LoVo (cell line): ENCODE measurements at regions not wholly inside any gene's neighbourhood (a gene's known extent, or its start where the extent isn't known, plus 50 kb on each side); places are given as distances from the start of the nearest gene placed in this dataset.
"Not testable (repeated sequence)": the region's sequence is repeated elsewhere in the genome, so short reads cannot be mapped to it uniquely, and the experiment has no call there.

Experiments
- DNase-seq: peaks from one replicate; pipeline ENCODE4 v3.0.0-alpha.2; 2016; ENCODE audit warnings: low spot score

DNA sequence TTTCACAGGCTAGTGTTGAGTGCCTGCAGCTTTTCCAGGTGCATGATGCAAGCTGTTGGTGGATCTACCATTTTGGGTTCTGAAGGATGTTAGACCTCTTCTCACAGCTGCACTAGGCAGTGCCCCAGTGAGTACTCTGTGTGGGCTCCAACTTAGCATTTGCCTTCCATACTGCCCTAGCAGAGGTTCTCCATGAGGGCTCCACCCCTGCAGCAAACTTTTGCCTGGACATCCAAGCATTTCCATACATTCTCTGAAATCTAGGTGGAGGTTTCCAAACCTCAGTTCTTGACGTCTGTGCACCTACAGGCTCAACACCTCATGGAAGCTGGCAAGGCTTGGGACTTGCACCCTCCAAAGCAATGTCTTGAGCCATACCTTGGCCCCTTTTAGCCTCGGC is 1205.4 kb upstream of the SPRY2 start:
- not testable (repeated sequence) for DNase-seq

DNA sequence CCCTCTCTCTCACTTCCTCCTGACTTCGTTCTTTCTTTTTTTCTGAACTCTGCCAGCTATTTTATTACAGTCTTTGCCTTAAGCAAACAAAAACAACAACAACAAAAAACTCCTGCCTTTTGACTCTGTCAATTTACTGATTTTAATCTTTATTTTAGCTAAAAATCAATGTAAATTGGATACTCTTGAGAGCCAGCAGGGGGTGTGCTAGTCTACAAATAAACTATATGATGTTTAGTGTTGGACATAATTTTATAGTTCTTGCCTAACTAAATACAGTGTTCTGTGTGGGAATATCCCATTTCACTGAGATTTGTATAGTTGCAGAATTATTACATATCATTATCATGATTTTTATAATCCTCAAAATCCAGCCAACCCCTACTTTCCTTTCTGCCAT is 1199.9 kb upstream of the SPRY2 start:
- no peak for DNase-seq

DNA sequence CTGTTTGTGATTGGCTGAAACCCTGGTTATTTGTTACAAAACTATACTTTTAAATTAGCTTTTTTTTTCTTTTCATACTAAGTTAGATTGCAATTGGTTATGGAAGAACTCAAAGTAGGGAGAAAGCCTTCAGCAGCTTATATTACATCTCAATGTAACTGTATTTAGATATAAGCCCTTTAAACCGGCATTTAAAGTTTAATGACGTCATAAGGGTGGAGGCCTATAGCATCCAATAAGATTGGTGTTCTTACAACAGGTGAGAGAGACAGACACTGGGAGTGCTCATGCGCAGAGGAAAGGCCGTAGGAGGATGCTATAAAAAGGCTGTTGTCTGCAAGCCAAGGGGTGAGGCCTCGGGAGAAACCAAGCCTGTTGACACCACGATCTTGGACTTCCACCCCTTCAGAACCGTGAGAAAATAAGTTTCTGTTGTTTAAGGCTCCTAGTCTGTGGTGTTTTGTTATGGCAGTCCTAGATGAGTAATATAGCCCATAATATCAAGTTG is 1198.8 kb upstream of the SPRY2 start:
- no peak for DNase-seq

DNA sequence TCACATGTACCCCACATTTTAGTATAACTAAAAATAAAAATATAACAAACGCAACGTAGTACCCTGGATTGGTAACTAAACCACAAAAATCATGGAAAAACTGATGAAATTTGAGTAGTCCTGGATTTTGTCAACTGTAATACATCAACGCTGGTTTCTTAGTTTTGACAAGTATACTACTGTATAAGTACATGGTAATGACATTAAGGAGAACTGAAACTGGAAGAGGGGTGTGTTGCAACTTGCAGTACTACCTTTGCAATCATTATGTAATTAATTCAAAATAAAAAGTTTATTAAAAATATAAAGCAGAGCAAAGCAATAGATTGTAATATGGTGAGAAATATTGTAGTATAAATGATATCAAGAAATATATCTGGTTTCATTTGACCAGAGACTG is 1158.0 kb upstream of the SPRY2 start:
- no peak for DNase-seq

DNA sequence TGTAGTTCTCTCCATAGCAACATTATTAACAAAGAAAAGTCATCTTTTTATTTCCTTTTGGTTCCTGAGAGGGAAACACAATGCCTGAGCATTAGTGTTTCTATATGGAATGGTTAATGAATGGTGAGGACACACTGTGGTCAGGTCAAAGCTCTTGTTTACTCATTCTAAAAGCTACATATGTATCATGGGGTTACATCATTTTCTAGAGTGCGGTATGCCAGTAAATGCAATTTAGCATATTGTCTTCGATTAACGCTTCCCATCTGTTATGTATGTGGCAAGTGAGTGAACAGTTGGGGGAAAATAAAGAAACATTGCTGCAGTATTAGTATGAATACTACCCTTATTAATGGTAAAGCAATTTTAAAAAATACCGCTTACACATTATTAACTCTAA is 1152.2 kb upstream of the SPRY2 start:
- no peak for DNase-seq

DNA sequence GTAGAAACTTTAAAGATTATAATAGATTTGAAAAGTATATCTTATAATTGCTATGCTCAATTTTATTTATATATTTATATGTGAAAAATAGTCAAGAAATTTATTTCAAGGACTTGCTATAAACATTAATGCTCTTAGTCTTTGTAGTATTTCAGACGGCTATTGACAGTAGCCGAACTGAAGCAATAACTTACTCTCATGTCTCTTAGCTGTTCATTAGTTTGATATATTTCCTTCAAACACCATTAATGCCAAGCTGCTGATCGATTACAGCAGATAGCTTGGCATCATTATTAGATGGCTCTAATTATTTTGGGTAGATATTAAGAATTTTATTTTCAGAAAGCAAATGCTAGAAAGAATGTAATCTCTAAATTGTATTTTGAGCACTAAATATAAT is 1151.5 kb upstream of the SPRY2 start:
- no peak for DNase-seq

- no peak for DNase-seq
Measured at GRCh38 chr13:81488021-81488420, 1147.1 kb upstream of the SPRY2 start.

GRCh38 chr13:81487151-81487550 is 1146.2 kb upstream of the SPRY2 start:
- DNase-seq: no peak

DNA sequence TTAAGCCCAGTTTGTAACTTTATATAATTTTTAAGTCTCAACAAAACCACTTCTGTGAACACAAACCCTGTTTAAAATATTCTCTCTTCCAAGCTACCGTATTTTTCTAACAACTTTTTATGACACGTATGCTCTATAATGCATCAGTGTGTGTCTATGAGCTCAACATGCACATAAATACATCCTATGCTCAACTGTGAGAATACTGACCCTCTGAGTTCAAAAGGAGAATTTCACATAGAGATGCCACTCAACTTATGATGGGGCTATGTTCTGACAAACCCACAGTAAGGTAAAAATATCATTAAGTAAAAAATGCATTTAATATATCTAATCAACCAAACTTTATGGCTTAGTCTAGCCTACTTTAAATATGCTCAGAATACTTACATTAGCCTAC is 1139.7 kb upstream of the SPRY2 start:
- no peak for DNase-seq

DNA sequence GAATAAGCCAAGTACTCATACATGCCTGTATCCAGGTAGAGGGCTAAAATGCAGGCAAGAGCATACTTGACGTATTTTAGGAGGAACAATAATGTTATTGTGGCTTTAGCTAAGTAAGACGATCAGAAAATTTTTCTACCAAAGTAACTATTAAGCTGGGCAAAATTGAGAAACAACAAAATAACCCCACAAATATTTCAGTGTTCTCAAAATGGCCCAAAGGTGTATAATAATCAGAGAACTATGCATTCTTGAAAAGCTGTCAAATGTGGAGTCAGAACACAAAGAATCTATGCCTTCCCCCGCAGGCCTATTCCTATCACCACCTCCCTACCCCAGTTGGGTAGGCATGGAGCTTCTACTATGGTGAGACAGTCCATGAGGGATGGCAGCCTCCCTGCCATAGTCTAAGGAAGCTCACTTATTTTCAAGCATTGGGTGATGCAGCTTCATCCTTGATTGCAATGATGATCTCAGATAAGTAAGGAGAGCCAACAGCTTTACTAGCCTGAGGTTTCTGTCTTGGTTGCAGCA is 1132.5 kb upstream of the SPRY2 start:
- no peak for DNase-seq

- DNase-seq: no peak
Measured at GRCh38 chr13:81458170-81458569, 1117.2 kb upstream of the SPRY2 start.

GRCh38 chr13:81446441-81446840 is 1105.5 kb upstream of the SPRY2 start:
- DNase-seq: no peak

DNA sequence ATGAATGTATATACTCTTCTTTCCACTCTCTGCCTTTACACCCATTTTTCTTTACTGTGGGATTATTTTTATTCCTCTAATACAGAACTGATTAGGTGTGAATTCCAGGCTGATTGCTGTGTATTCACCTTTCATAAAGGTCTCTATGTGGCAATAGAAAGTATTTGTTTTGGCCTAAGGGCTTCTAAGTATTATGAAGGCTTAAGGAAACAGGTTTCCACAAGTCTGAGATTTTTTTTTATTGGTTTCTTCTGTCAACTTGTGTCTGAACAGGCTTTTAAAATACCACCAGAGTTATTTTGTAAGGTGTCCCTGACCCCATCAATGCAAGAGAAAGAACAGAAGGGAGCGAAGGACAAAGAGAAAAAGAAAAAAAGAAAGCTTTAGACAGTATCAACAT is 1102.0 kb upstream of the SPRY2 start:
- DNase-seq: no peak

DNA sequence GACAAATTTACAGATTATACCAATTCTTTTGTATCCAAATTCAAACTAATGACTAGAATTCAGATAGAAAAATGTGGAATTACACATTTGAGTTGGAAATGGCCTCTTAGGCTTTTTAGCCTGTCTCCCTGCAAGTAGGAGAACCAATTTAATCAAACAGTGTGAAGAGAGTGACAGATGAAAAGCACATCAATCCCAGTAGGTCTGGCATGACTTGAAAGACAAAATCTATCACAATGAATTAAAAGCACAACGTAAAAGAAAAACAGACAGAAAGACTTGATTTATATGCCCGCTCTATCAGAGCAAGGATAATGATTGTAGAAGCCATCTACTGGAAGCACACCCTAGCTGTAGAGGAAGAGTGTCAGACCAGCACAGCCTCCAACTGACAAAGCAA is 1084.4 kb upstream of the SPRY2 start:
- no peak for DNase-seq

DNA sequence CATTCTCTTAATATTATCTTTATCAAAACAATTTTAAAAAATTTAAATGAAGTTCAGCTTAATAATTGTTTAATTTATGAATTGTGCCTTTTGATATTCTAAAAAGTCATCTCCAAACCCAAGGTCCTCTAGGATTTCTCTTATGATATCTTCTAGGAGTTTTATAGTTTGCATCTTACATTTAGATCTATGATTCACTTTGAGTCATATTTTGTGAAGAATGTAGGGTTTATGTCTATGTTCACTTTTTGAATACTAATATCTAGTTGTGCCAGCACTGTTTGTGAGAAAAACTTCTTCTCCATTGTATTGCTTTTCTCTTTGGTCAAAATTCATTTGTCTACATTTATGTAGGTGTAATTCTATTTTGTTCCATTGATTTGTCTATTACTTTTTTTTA is 1068.4 kb upstream of the SPRY2 start:
- DNase-seq: no peak

GRCh38 chr13:81408647-81409046 is 1067.7 kb upstream of the SPRY2 start:
- no peak for DNase-seq

DNA sequence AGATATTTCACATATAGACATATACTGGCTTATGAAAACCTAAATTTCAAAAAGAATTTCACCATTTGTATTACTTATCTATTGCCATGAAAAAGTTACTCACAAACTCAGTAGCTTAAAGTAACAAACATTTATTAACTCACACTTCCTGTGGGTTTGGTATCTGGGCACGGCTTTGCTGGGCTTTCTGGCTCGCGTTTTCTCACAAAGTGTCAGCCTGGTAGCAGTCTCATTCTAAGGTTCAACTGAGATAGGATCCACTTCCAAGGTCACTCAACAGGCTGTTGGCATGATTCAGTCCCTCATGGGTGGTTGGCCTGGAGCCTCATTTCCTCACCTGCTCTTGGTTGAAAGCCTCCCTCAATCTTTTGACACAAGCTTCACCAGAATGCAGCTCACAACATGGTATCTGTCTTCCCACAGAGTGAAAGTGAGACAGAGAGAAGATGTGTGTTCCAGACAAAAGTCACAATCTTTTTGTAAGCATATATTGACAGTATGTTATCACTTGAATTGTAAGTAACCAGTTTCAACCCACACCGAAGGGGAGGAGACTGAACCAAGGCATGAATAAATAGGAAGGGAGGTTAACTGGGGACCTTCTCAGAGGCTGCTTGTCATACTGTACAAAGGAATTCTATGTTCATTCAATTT is 1065.8 kb upstream of the SPRY2 start:
- no peak for DNase-seq

DNA sequence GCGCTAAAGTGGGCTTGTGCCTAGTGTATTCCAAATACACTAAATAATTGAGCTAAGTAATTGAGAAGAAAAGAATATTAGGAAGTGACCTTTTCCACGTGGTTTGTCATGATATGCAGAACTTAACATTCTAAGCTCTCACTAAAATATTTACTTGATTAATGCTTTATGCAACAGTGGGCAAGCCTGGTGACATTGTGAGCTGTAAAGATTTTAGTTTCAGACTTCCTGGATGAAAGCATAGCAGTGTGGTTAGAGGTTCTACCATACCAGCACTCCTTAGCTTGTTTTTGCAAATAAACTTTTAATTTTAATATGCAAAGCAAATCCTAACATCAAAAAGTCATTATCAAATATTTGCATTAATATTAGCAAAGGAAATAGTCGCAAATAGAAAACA is 1065.1 kb upstream of the SPRY2 start:
- no peak for DNase-seq

- DNase-seq: no peak
Measured at GRCh38 chr13:81396192-81396591, 1055.3 kb upstream of the SPRY2 start.

DNA sequence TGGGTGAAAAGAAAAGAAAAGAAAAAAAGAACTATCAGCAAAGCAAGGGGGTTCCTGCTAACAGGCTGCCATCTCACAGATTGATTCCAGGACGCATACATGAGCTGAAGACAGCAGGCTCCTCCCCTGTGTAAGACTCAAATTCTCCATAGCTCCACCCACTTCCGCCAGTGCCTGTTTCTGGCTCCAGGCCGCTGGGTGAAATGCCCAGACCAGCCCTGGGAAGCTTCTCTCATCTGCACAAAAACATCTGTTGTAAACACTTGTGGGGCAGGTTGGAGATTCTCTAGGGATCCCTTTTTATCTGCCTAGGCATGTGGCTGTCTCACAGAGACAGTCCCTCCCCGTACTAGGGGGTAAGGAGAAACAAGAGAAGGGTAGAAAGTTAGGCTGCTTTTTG is 1054.4 kb upstream of the SPRY2 start:
- no peak for DNase-seq

DNA sequence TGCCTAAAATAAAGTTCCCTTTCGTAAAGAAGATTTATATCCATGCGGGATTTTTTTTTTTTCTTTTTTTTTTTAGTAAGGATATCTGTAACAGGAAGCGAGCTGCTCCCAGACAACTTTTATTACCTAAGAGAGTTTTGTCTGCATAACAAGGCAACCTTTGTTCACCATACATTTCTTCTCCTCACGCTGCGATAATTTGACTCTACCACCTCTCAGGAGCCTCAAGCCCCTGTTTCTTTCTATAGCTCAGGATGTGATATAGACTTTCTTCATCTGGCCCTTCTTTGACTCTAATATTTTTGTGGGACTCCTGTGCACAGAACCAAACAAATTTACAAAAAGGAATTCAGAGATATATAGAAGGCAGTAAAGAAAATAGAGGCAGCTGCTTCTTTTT is 1053.7 kb upstream of the SPRY2 start:
- no peak for DNase-seq

DNA sequence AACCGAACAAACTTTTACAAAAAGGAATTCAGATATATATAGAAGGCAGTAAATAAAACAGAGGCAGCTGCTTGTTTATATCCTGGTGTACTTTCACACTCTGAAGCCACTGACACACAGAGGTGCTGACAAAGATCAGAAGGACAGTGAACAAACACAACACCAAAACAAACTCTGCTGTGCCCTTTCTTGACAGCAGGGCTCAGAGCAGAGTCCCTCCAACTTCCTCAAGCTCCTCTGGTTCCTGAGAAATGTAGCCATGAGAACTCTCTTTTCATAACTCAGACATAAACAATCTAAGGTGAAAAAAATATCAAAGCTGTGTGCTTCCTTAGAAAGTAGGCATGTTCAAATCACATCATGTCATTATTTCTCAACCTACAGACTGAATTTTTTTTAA is 1052.8 kb upstream of the SPRY2 start:
- DNase-seq: no peak

DNA sequence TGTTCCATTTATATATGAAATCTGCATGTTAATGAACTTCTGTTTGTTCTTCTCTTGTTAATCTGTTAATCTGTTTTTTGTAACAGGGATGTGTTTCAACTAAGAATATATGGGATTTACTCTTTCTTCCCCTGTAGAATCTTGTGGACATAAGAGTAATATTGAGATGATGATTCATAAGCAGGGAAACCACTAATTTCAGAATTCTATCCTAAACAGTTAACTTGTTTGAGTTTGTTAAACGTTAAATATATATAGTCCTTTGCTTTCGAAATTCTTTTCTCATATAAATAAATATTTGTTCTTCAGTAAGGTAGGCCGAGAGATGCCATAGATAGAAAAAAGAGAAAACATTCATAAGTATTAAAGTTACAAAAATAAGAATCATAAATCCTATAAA is 1052.2 kb upstream of the SPRY2 start:
- DNase-seq: no peak

DNA sequence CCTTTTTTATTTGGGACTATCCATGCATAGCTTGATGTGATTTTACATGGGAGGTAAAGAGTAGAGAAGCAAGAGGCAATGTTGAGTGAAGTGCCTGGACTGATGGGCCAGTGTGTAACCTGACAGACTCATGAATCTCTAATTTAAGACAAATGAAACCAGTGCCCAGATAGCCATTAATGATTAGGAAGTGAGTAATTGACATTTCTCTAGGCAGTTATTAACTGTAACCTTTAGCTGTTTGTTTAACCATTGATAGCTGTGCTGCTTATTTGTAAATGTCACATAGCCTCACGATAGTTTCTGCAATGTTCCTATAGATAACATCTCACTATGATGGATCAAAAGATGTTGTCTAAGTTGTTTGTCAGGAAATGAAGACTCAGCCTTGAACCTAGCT is 1047.5 kb upstream of the SPRY2 start:
- no peak for DNase-seq
